Neural cell (in vitro differentiated cells): ENCODE measurements at regions not wholly inside any gene's neighbourhood (a gene's known extent, or its start where the extent isn't known, plus 50 kb on each side); places are given as distances from the start of the nearest gene placed in this dataset.

Source experiments
- H2AFZ ChIP-seq: fragments of 200-600, 300-800 bp; sonication (generic), shearing (Covaris generic); 2 replicates; pipeline ENCODE4 v1.6.0; 2014; ENCODE audit warnings: low read depth, mild to moderate bottlenecking, antibody characterized with exemption, low read length, moderate library complexity
- H3F3A ChIP-seq: fragments of 200-600 bp; shearing (Covaris generic); 2 replicates; pipeline ENCODE4 v1.6.1; 2016; ENCODE audit warnings: mild to moderate bottlenecking, moderate library complexity, mixed read lengths, antibody characterized with exemption, low read length; ENCODE audit not compliant: insufficient read depth, poor library complexity, severe bottlenecking
- H3K27ac ChIP-seq: fragments of 200-600, 300-800 bp; sonication (generic), shearing (Covaris generic); 2 replicates; pipeline ENCODE4 v1.5.1; 2014; ENCODE audit warnings: mild to moderate bottlenecking, low read length, moderate library complexity
- H3K27me3 ChIP-seq: fragments of 300-800, 200-600 bp; sonication (generic), shearing (Covaris generic); 2 replicates; pipeline ENCODE4 v1.6.0; 2014; ENCODE audit warnings: mild to moderate bottlenecking, low read depth, low read length, moderate library complexity; ENCODE audit not compliant: insufficient read depth
- H3K36me3 ChIP-seq: fragments of 300-800, 200-600 bp; sonication (generic), shearing (Covaris generic); 2 replicates; pipeline ENCODE4 v1.5.1; 2014; ENCODE audit warnings: mild to moderate bottlenecking, antibody characterized with exemption, low read length, moderate library complexity; ENCODE audit not compliant: insufficient read depth
- H3K4me2 ChIP-seq: fragments of 300-800, 200-600 bp; sonication (generic), shearing (Covaris generic); 2 replicates; pipeline ENCODE4 v1.6.0; 2014; ENCODE audit warnings: mild to moderate bottlenecking, low read length
- H3K4me3 ChIP-seq: fragments of 300-800, 200-600 bp; sonication (generic), shearing (Covaris generic); 2 replicates; pipeline ENCODE4 v1.5.1; 2014; ENCODE audit warnings: mild to moderate bottlenecking, low read length, moderate library complexity
- H3K79me2 ChIP-seq: fragments of 200-600 bp; shearing (Covaris generic); replicated peaks from 2 replicates; pipeline ENCODE4 v1.6.0; 2014; ENCODE audit warnings: mild to moderate bottlenecking, low read length, moderate library complexity; ENCODE audit not compliant: insufficient read depth
- H3K9ac ChIP-seq: fragments of 300-800, 200-600 bp; sonication (generic), shearing (Covaris generic); 2 replicates; pipeline ENCODE4 v1.6.1; 2016; ENCODE audit warnings: mild to moderate bottlenecking, low read length, mixed read lengths
- H3K9me2 ChIP-seq: fragments of 200-600 bp; shearing (Covaris generic); 2 replicates; pipeline ENCODE4 v1.6.1; 2016; ENCODE audit warnings: mild to moderate bottlenecking, low read length, mixed read lengths; ENCODE audit not compliant: insufficient read depth
- H3K9me3 ChIP-seq: fragments of 200-600, 300-800 bp; sonication (generic), shearing (Covaris generic); 2 replicates; pipeline ENCODE4 v1.6.1; 2016; ENCODE audit warnings: mild to moderate bottlenecking, mixed run types, low read length, moderate library complexity, mixed read lengths
- H4K20me1 ChIP-seq: fragments of 200-600 bp; shearing (Covaris generic); 2 replicates; pipeline ENCODE4 v1.6.1; 2016; ENCODE audit warnings: mild to moderate bottlenecking, mixed run types; ENCODE audit not compliant: insufficient read depth
- EP300 ChIP-seq: fragments of 450-650 bp; conservative IDR thresholded peaks from 2 replicates; pipeline ENCODE4 v1.6.1; 2014; ENCODE audit warnings: antibody characterized with exemption, mild to moderate bottlenecking, moderate library complexity; ENCODE audit not compliant: poor library complexity, severe bottlenecking
- EZH2 ChIP-seq: fragments of 200-600, 300-800 bp; shearing (Covaris generic), sonication (generic); IDR thresholded peaks from 2 replicates; pipeline ENCODE4 v1.6.1; 2014; ENCODE audit warnings: antibody characterized with exemption, low read length, borderline replicate concordance, mild to moderate bottlenecking; ENCODE audit not compliant: insufficient read depth, poor library complexity, severe bottlenecking
- MXI1 ChIP-seq: fragments of 450-650 bp; conservative IDR thresholded peaks from 2 replicates; pipeline ENCODE4 v1.6.1; 2014; ENCODE audit warnings: antibody characterized with exemption, mild to moderate bottlenecking; ENCODE audit not compliant: poor library complexity, severe bottlenecking
- POLR2AphosphoS5 ChIP-seq: IDR thresholded peaks from 2 replicates; pipeline ENCODE4 v1.6.1; 2012
- RAD21 ChIP-seq: fragments of 450-650 bp; conservative IDR thresholded peaks from 2 replicates; pipeline ENCODE4 v1.6.1; 2014; ENCODE audit warnings: antibody characterized with exemption, mild to moderate bottlenecking, moderate library complexity
- SMC3 ChIP-seq: fragments of 450-650 bp; conservative IDR thresholded peaks from 2 replicates; pipeline ENCODE4 v1.6.1; 2014; ENCODE audit warnings: antibody characterized with exemption, mild to moderate bottlenecking, moderate library complexity; ENCODE audit not compliant: poor library complexity
- TAF1 ChIP-seq: IDR thresholded peaks from 2 replicates; pipeline ENCODE4 v1.6.1; 2012; ENCODE audit warnings: low read depth
- TF ChIP-seq, protein P1 (sequence below): fragments of 450-650 bp; IDR thresholded peaks from 2 replicates; pipeline ENCODE4 v1.5.1; 2014; ENCODE audit warnings: antibody characterized with exemption, mild to moderate bottlenecking, moderate library complexity; ENCODE audit not compliant: poor library complexity, severe bottlenecking
- TF ChIP-seq, protein P2 (sequence below): IDR thresholded peaks from 2 replicates; pipeline ENCODE4 v1.6.1; 2012; ENCODE audit warnings: borderline replicate concordance

DNA sequence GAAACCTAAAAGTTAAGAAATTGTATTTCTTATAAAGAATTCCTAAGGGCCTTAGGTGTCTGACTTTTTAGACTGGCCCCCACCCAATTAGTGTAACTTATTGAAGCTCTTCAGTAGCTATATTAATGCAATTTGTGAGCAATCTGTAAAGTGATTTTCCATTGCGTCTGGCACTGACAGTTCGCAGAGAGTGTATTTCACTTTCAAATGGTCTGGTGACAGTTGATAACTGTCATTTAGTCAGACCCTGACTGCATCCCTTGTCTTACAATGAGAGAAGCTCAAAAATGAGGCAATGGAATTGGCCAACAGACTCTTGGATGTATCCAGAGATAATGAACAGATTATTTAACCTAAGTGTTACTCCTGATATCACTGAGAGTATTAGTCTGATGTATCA lies 351.8 kb downstream of the FRK start:
- peak; percentile 79 for TF ChIP-seq EP300
- peak; percentile 36 for TF ChIP-seq POLR2AphosphoS5
- TF ChIP-seq RAD21 = no peak
- H3K9me2 ChIP-seq = no peaks in the 10 kb centered on the region
- peaks cover 4% of the 10 kb centered on the region for H3F3A ChIP-seq
- H3K4me3 ChIP-seq = no peak overlapping the region
- H3K36me3 ChIP-seq = no peaks in the 10 kb centered on the region
- no peak overlapping the region for H2AFZ ChIP-seq
- no peak overlapping the region for H3K9ac ChIP-seq
- no peak overlapping the region for H3K4me2 ChIP-seq
- H3K27me3 ChIP-seq = no peaks in the 10 kb centered on the region
- H4K20me1 ChIP-seq = no peaks in the 10 kb centered on the region
- no peaks in the 10 kb centered on the region for H3K9me3 ChIP-seq
- H3K27ac ChIP-seq = no peak overlapping the region
- no peaks in the 10 kb centered on the region for H3K79me2 ChIP-seq

DNA sequence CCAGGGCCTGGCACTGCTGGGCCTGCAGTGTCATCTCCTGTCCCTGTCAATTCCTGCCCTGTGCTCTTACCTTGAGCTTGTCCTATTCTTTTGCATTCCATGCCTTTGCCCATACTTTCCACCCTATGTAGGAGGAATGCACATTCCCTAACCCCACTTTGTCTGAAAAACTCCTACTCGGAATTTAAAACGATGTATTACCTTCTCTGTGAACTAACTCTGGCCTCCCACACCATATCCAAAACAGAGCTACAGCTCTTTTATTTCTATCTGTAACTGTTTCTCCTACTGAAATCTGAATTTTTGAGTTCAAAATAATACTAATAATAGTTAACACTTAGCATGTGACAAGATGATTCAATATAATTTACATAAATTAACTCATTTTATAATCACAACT lies 353.7 kb downstream of the FRK start:
- Histone ChIP-seq H3F3A (no peaks in the 10 kb centered on the region), H2AFZ (no peak overlapping the region), H3K79me2 (no peaks in the 10 kb centered on the region), H3K9me3 (no peaks in the 10 kb centered on the region), H3K4me2 (no peak overlapping the region), H3K9me2 (no peaks in the 10 kb centered on the region), H3K36me3 (no peaks in the 10 kb centered on the region), H3K27me3 (no peaks in the 10 kb centered on the region), H3K9ac (no peak overlapping the region), H4K20me1 (no peaks in the 10 kb centered on the region), H3K4me3 (no peak overlapping the region), H3K27ac (no peak overlapping the region)
- TF ChIP-seq RAD21 (no peak), SMC3 (no peak), EP300 (no peak), POLR2AphosphoS5 (no peak), EZH2 (no peak), TAF1 (no peak), MXI1 (no peak)
- TF ChIP-seq, protein P1, sequence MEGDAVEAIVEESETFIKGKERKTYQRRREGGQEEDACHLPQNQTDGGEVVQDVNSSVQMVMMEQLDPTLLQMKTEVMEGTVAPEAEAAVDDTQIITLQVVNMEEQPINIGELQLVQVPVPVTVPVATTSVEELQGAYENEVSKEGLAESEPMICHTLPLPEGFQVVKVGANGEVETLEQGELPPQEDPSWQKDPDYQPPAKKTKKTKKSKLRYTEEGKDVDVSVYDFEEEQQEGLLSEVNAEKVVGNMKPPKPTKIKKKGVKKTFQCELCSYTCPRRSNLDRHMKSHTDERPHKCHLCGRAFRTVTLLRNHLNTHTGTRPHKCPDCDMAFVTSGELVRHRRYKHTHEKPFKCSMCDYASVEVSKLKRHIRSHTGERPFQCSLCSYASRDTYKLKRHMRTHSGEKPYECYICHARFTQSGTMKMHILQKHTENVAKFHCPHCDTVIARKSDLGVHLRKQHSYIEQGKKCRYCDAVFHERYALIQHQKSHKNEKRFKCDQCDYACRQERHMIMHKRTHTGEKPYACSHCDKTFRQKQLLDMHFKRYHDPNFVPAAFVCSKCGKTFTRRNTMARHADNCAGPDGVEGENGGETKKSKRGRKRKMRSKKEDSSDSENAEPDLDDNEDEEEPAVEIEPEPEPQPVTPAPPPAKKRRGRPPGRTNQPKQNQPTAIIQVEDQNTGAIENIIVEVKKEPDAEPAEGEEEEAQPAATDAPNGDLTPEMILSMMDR = no peak
- TF ChIP-seq, protein P2, sequence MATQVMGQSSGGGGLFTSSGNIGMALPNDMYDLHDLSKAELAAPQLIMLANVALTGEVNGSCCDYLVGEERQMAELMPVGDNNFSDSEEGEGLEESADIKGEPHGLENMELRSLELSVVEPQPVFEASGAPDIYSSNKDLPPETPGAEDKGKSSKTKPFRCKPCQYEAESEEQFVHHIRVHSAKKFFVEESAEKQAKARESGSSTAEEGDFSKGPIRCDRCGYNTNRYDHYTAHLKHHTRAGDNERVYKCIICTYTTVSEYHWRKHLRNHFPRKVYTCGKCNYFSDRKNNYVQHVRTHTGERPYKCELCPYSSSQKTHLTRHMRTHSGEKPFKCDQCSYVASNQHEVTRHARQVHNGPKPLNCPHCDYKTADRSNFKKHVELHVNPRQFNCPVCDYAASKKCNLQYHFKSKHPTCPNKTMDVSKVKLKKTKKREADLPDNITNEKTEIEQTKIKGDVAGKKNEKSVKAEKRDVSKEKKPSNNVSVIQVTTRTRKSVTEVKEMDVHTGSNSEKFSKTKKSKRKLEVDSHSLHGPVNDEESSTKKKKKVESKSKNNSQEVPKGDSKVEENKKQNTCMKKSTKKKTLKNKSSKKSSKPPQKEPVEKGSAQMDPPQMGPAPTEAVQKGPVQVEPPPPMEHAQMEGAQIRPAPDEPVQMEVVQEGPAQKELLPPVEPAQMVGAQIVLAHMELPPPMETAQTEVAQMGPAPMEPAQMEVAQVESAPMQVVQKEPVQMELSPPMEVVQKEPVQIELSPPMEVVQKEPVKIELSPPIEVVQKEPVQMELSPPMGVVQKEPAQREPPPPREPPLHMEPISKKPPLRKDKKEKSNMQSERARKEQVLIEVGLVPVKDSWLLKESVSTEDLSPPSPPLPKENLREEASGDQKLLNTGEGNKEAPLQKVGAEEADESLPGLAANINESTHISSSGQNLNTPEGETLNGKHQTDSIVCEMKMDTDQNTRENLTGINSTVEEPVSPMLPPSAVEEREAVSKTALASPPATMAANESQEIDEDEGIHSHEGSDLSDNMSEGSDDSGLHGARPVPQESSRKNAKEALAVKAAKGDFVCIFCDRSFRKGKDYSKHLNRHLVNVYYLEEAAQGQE = no peak

DNA sequence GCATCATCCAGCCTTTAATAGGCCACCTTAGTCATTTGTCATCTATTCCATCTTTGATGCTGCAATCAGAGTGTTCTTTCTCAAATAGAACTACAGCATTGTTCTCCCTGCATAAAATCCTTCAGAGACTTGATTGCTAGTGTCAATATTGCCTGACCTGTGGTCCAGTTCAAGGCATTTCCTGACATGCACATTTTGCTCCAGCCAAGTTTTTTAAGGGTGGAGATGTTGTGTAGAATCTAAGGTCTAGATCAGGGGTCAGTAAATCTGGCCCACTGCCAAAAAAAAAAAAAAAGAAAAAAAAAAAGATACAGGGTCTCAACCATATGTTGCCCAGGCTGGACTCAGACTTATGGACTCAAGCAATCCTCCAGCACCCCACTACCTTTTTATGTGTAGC lies 354.4 kb downstream of the FRK start:
- Histone ChIP-seq H3K4me3 (no peak overlapping the region), H3K9me2 (no peaks in the 10 kb centered on the region), H4K20me1 (no peaks in the 10 kb centered on the region), H3K27me3 (no peaks in the 10 kb centered on the region), H3K4me2 (no peak overlapping the region), H2AFZ (no peak overlapping the region), H3K9me3 (no peaks in the 10 kb centered on the region), H3K9ac (no peak overlapping the region), H3K36me3 (no peaks in the 10 kb centered on the region), H3K79me2 (no peaks in the 10 kb centered on the region), H3K27ac (no peak overlapping the region), H3F3A (no peaks in the 10 kb centered on the region)
- no peak for TF ChIP-seq EP300
- TF ChIP-seq RAD21 = no peak
- TF ChIP-seq MXI1 = no peak
- TF ChIP-seq EZH2 = no peak
- TF ChIP-seq TAF1 = no peak
- TF ChIP-seq, protein P1 = no peak
- TF ChIP-seq, protein P2 = no peak
- no peak for TF ChIP-seq SMC3
- no peak for TF ChIP-seq POLR2AphosphoS5
